ENCODE measurements at regions not wholly inside any gene's neighbourhood (a gene's known extent, or its start where the extent isn't known, plus 50 kb on each side); places are given as distances from the start of the nearest gene placed in this dataset.

DNA sequence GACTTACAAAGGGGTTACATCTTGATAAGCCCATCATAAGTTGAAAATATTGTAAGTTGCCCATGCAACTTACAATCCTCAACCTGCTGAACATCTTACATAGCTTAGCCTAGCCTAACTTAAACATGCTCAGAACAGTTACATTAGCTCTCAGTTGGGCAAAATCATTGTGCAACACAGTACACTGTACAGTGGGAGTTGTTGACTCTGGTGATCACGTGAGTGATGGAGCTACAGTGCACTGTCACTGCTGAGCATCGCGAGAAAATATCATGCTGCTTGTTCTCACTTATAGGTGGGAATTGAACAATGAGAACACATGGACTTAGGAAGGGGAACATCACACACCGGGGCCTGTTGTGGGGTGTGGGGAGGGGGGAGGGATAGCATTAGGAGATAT, 214.9 kb upstream of the ZMIZ1 start:
- DNase-seq, result no peak

DNA sequence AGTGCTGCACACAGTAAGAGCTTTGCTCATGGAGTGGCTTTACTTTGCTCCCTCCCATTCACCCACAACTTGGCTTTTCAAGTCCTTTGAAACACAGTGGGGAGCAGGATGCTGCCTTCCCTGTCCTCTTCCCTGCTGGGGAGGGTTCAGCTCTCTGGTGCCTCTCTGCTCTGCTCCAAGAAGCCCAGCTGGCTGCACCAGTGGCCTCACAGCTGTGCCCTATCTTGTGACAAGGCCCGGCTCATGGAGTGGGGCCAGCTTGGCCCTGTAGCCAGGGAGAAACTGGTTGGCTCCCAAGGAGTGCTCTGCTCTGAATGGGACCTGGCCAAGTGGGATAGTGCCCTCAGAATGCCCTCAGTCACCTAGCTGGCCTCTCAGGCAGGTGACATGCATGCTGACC, 212.3 kb upstream of the ZMIZ1 start:
- DNase-seq, result no peak

DNA sequence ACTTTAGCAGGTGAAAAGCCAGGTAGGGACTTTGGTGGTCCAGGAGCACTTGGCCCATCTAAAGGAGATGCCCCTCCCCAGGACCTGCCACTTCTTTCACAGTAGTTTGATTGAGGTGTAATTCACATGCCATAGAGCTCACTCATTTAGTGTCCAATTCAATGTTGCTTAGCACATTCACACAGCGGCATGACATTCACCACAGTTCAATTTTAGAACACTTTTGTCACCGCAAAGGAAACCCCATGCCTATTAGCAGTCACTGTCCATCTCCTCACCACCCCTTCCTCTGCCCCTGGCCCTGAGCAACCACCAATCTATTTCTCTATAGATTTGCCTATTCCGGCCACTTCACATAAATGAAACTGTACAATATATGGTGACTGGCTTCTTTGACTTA, 211.6 kb upstream of the ZMIZ1 start:
- no peak for DNase-seq

DNA sequence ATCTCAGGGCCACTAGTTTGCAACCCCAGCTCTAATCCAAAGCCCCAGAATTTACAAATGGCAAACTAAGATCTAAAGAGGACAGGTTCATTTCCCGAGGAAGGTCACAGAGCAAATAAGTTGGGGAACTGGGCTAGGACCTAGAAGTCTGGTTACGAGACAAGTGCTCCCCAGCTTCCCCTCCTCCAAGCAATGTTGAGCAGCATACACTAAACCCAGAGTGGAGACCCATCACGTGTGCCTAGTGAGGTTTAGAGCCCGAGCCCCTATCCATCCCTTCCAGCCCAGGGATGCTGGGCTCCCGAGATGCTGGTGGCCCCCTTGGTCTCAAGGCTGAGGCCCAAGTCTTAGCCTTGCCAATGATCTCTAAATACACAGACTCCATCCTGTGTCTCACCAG, 209.5 kb upstream of the ZMIZ1 start:
- DNase-seq, result no peak

DNA sequence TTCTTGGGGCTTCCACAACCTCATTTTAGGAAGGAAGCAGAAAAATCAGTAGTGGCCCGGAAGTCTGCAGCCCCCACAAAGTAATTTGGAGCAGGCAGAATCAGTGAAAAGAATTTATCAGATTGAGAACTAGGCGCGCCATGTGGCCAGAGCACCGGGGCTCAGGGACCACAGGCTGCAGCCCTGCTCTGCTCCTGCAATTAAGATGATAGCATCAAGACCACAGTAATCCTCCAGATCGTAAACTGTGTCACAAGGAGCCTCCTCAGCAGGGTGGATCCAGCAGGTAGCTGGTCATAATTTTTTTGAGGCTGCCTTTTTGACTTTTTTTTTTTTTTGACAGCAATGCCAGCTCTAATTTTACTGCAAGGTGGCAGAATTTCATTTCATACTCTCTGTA, 209.0 kb upstream of the ZMIZ1 start:
- DNase-seq, result no peak

DNA sequence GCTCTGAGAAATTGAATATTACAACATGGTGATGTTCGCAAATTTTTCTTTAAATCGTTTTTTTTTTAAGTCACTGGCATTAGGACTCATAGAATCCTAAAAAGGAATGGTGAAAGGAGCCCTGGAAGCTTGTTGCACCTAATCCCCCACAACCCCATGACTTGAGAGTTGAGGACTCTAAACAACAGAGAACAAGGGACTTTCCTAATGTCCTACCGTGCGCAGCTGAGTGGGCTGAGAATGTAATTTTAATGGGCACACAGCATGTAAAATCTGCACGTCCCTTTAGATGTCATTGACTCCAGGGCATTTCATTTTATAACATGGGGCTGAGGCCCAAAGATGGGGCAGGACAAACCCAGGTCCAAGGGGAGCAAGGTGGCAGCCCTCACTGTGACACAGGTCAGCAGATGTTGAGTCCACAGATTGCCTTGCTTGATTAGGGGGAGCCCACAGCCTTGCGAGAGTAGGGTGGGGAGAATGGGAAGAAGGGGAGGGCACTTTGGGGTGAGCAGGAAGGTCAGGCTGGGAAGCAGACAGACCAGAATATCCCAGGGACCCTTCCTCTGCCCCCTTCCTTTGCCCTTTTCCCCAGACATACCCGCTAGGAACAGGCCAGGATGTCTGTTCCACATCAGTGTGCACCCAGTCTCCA, 208.4 kb upstream of the ZMIZ1 start:
- DNase-seq, result no peak

DNA sequence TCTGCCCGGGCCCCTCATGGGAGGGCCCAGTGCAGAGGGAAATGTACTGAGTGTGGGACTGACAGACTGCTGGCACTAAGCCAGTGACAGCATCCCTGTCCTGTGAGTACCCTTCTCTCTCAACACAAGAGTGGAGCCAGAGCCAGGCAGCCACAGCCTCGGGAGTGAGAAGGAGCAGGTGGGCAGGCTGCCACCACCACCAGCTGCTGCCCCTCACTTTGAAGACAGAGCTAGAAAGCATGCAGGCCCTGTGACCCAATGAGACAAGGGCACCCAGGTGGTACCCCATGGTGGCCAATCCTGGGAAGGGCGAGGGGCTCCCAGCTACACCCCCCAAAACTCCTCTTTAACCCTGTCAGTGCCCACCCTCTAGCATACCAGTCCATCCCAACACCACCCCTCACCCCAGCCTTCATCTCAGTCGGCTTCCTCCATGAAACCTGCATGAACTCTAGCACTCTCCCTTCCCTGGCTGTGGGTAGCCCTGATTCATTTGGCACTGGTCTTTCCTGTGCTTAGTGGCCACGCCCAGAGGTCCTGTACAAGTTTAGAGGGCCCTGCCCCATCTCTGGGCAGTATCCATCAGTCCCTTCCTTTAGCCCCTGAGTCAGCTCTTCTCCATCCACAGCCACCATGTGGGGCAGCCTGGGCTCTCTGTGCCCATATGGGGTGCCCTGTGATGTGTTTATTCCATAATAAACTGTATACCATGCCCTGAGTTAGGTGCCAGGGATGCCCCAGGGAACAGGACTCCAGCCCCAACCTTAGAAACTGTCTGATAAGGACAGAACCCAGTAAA, 207.0 kb upstream of the ZMIZ1 start:
- no peak for DNase-seq

DNA sequence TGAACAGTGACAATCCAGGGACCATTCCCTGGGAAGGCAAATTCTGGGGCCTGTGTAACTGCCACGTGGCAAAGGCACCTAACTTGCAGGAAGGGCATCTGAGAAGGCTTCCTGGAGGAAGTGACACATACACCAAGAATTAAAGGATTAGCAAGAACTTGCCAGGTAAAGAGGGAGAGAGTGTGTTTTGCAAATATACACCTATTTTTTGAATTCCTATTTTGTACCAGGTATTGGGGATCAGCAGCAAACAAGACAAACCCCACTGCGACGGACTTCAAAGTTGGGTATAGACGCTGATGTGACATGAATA, 206.5 kb upstream of the ZMIZ1 start:
- DNase-seq, result no peak

DNA sequence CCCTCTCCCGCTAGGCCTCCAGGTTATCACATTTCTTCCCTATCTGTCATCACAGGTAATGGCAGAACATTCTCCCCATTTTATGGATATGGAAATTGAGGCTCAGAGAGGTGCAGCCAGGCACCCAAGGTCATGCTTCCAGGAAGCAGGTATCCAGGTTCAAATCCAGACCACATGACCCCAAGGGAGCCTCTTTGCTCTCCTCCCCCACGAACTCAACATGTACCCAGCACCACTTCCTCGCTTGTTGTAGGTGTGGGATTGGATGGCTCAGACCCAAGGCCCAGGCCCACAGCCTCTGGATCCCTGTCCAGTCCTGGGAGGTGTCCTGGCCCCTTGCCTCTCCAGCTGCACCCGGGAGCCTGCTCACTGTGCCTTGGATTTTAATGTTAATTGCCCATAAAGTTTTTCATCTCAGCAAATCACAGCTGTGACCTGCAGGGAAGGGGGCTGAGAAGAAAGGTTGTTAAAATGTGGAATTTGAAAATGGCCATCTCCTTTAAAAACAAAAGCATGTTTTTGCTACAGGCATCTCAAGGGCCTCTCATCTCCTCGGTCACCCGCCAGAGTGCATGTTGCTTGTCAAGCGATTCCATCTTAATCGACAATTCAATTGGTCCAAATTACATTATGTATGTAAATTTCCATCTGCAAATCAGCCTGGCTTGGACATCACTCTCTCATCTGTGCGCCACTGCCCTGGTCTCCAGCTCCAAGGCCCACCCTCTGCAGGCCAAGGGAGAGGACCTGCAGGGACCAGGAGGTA, 205.4 kb upstream of the ZMIZ1 start:
- DNase-seq, result no peak

DNA sequence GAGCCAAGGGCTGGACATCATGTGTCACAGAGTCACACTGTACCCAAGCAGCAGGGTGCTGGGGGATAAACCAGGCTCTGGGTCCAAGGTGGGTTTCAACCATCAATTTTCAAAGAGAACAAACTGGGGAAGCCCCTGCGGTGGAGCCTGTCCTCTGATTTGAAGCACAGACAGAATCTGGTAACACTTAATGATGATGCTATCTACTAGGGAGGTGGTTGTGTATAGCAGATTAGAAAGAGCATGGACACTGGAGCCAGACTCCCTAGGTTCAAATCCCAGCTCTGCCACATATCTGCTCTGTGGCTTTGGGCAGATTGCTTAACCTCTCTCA, 204.9 kb upstream of the ZMIZ1 start:
- DNase-seq, result no peak

DNA sequence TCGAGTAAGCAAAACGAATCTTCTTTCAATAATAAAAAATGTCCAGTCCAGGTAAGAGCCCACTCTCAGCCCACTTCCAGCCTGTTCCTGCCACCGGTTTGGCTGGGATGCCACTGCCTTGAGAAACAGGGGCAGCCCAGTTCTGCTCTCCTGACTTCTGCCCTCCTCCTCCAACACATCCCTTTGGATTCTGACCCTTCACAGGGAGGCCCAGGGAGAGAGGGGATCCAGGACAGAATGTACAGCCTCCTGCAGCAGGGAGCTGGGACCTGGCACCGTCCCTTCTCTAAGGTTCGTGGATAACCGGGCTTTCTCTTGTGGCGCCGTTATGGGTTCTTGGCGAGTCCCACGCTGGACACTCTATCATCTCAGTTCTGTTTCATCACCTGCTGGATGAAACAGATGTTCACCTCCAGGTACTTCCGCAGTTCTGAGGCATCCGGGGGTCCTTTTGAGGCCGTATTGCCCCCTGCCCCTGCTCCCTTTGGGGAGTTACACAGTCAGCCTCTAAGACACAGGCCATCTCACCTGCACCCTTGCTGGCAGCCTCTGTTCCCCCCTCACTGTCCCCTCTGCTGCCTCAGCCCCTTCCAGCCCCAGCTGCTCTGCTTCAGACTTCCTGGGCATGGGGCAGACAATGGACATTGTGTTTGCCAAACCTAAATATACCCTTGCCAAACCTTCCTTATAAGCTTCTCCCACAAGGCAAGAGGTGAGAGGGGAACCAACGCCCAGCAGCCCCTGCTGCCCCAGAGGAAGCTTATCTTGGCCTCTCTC, 203.8 kb upstream of the ZMIZ1 start:
- DNase-seq, result no peak

DNA sequence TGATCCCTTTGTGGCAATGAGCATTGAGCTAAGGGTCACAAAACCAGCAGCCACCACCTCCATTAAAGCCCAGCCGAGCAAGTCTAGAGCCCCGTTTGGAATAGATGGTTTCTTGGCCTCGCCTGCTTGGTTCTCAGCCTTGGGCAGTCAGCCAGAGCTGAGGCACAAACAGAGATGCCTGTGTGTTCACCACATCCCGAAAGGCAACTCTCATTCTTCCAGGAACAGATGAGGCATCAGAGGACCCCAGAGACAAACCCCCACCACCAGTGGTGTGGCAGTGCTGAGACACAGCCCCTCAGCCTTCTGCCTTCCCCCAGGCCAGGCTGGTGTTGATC, 203.3 kb upstream of the ZMIZ1 start:
- no peak for DNase-seq

DNA sequence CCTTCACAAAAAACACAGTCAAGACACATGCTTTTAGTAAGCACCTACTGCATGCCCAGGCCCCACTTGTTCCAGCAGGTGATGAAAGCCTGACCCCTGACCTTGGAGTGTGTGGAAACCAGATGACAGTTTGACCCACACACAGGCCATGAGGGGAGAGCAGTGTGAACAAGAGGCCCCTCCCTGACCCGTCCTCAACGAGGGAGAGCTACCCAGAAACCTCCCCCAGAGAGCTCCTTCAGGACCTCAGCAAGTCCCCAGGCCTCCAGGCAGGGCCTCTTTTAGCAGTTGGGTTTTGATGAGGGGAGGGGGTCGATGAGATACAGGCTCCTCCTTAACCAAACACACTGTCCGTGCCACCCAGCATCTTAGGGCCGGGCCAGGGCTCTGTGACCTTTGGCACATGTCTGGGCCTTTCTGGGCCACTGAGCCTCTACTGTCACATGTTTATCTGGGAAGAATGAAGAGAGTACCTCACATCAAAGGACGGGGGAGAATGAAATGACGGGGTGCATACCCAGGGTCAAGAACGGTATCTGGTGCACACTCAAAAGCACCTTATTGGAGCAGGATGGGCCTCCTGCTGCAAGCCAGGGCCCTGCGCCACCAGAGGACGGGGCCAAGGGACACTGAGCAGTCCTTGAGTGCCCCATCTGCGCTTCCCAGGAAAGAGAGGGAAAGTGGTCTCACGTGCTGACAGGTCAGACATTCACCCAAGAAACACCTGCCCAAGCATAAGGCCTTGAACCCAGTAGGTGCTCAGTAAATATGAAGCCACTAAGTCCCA, 202.6 kb upstream of the ZMIZ1 start:
- no peak for DNase-seq

DNA sequence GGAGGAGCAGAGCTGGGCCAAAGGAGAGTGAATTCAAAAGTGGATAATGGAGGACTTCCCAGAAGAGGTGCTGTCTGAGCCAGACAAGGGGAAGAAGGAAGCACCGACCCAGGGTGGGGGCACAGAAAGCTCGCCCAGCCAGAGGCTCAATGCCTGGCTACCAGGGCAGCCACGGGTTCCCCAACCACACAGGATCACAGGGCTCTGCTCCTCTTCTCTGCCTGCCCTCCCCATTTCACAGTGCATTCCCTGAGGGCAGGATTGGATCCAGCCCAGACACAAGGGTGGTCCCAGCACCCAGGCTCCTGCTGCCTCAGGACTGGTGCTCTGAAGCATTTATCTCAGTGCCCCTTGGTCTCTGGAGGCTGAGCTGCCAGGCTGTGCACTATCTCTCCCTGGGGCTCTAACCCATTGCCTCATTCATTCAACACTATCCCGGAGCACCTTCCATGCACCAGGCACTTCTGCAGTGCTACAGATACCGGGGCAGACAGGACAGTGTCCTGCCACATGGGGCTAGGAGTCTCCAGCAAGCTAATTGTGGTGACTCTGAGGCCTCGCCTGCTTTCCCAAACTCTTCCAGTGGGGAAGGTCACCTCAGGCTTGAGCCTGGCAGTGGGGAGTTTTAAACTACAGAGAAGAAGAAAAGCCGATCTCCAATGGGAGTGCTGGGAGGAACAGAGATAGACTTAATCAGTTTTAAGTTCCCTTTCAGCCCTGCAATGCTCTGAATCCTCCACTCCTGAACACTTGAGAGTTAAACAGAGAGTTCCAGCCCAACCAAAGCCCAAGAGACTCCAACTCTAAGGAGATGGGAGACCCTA, 201.8 kb upstream of the ZMIZ1 start:
- DNase-seq, result no peak

DNA sequence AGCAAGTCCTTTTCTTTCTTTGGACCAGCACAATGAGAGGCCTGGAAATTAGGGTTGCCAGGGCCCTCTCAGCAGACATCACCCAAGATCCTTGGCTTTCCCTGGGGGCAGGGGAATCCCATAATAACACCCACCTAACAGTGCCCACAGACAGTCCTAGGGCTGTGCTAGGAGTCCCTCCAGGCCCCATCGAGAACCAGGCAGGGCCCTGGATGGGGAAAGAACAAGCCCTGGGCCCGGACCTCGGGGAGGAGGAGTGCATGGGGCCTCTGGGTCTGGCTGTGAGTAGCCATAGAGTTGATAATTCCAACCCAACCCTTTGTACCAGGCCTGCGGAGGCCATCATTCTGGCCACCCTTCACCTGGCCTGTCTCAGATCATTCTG, 201.2 kb upstream of the ZMIZ1 start:
- no peak for DNase-seq

DNA sequence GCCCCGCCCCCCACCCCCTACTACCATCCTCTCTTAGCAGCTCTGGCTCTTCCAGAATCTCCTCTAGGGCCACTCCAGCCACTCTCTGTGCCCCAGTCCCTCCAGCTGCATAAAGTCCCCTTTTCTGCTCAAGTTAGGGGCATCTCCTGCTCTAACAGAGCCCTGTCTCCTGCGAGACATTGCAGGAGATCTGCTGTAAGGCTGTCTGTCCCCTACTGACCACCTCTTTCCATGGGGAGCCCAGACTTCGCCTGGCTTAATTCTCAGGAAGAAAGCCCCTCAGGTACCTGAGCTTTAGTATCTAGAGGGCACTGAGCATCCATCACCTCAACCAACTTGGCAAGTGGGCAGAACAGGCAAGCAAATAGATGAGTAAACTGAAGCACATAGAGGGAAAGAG, 200.7 kb upstream of the ZMIZ1 start:
- no peak for DNase-seq

DNA sequence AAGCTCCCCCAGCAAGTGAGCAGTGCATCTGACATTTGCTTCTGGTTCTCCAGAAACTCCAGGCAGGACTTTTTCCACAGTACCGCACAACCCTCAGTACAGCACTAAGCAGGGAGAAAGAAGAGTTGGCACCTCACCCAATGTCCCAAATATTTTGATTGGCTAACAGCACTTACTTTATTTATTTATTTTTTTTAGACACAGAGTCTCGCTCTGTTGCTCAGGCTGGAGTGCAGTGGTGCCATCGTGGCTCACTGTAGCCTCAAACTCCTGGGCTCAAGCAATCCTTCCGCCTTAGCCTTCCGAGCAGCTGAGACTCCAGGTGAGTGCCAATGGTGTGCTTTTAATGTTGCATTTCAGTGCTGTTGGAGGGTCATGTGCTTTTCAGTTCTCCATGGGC, 200.3 kb upstream of the ZMIZ1 start:
- DNase-seq, result no peak

DNA sequence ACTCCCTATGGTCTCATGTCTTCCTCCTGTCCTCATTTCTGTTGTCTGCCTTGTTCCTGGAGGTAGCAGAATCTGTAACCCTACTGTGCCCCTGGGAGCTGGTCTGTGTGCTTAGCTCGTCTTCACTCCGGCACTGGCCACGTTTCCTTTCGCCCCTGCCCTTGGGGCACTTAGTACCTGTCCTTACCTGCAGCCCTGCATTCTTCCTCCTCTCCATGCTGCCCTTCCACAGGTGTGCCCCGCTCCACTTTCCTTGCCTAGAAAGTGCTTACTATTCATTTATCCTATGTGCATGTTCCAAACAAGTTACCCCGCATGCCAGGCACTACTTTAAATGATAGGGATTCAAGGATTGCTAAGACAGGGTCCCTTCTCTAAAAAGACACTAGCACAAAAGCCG, 199.9 kb upstream of the ZMIZ1 start:
- no peak for DNase-seq

DNA sequence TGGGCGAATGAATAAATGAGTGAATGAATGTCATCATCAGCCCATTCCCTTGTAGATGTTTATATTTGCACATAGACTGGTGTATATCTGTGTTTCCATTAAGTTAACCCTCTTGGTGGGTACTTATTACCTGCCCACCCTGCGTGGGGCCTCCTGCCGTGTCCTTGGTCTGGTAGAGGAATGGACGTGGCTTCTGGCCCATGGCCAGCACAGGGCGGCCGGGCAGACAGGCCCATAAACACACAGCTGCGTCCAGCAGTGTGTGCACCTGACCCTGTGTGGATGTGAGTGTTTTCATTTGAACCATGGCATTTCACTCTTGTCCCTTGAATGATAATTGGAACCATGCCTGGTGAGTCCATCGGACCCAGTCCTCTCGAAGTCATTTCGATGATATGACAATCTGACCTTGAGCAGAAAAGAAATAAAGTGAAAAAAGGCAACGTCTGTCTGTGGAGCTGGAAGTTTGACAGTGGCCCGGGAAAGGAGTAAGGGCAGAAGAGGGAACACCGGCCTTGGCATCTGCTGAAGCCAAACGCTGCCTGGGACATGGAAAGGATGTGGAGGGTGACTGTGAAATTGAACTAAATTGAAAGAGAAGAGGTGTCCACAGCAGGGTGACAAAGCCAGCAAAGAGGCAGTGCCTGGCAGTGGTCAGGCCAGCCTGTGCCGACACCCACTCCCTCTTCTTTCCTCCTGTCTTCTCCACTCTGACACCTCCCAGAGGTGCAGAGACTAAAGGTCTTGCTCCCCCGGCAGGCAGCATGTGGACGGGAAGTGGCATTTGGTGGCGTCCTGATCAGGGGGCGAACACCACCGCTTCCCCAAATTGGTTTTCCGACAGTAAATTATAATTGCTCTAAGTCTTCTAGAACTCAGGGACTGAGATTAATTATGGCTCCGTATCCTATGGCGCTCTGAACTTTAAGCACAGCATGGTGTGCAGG, 199.0 kb upstream of the ZMIZ1 start:
- DNase-seq, result no peak

DNA sequence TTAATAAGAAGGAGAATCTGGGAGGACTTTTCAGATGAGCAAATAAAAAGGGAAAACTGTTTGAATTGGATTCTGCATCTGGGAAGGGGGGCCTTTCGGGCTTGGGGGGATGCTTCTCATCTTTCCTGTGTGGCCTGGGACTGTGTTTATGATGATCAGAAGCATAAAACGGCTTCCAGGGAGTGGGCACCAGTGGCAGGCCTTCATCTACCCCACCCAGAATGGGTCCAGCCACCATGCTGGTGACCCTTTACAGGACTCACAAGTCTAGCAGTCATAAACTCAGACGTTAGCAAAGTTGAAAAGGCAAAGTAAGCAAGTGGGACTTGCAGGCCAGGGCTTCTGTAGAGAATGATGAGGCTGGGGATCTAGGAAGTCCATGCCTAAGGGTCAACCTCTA, 198.3 kb upstream of the ZMIZ1 start:
- DNase-seq, result no peak

DNA sequence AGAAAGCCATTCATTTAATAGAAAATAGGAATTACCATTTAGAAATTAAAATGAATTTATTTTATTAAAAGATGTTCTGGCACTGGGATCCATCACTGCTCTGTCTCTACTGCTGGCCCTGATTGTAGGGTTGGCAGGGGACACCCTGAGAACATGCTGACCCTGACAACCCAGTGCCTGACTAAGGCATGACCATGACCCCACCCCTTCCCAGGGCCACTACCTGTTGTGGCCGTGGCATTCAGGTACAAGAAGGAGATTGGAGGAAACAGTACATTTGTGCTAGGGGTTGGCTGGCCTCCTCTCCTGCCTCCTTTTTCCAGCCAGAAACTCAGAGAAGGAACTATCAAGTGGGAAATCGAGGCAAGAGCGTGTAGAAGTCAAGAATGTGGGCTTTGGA, 197.0 kb upstream of the ZMIZ1 start:
- no peak for DNase-seq
